H1 (cell line): ENCODE measurements at regions not wholly inside any gene's neighbourhood (a gene's known extent, or its start where the extent isn't known, plus 50 kb on each side); places are given as distances from the start of the nearest gene placed in this dataset.

Source experiments
- CTCF ChIP-seq, 3 experiments: IDR thresholded peaks; 1 replicate in 2 of 3; 2 replicates in 1 of 3; pipeline versions ENCODE4 v1.5.1 to v1.6.1; 2011; ENCODE audit warnings: low read length in 3 of 3, mild to moderate bottlenecking in 3 of 3, inconsistent platforms in 2 of 3, low read depth in 1 of 3, moderate library complexity in 1 of 3; ENCODE audit not compliant: insufficient read depth in 1 of 3; ENCODE audit errors: control extremely low read depth in 1 of 3
- TCF12 ChIP-seq: IDR thresholded peaks from 2 replicates; pipeline ENCODE4 v1.6.1; 2011; ENCODE audit warnings: low read depth, mild to moderate bottlenecking, low read length

GRCh38 chr7:21281193-21281592 is 146.7 kb upstream of the SP4 start (continued):
- TF ChIP-seq CTCF (IDR thresholded peaks at IDR 0.05; ENCODE audit: control extremely low read depth in 1 of 3, insufficient read depth in 1 of 3, low read depth in 1 of 3, low read length in 3 of 3): no peak
- no peak for TF ChIP-seq TCF12
- TF ChIP-seq, all 59 proteins: peak for 0
